ENCODE measurements at regions not wholly inside any gene's neighbourhood (a gene's known extent, or its start where the extent isn't known, plus 50 kb on each side); places are given as distances from the start of the nearest gene placed in this dataset.

DNA sequence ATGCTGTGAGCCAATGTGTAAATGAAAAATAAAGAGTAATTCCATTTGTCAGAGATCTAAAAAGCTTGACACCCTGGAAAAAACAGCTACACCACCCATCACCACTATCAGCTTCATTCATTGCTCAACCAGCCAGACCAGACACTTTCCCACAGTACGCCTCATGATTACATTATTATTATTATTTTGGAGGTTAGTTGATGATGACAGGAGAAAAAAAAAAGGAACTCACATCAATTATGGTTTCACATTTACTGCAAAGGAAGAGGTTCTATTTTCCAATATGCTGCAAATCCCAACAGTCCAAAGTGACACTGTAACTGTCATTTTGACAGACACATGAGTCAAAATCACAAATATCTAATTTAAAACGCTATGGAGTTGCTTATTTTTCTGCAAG, 134.7 kb upstream of the TSC22D2 start:
- TF ChIP-seq, protein P1, sequence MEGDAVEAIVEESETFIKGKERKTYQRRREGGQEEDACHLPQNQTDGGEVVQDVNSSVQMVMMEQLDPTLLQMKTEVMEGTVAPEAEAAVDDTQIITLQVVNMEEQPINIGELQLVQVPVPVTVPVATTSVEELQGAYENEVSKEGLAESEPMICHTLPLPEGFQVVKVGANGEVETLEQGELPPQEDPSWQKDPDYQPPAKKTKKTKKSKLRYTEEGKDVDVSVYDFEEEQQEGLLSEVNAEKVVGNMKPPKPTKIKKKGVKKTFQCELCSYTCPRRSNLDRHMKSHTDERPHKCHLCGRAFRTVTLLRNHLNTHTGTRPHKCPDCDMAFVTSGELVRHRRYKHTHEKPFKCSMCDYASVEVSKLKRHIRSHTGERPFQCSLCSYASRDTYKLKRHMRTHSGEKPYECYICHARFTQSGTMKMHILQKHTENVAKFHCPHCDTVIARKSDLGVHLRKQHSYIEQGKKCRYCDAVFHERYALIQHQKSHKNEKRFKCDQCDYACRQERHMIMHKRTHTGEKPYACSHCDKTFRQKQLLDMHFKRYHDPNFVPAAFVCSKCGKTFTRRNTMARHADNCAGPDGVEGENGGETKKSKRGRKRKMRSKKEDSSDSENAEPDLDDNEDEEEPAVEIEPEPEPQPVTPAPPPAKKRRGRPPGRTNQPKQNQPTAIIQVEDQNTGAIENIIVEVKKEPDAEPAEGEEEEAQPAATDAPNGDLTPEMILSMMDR (IDR thresholded peaks at IDR 0.05; ENCODE audit: poor library complexity) = no peak
- TF ChIP-seq EZH2phosphoT487 (IDR thresholded peaks at IDR 0.05; ENCODE audit: low read depth, severe bottlenecking, unreplicated experiment) = no peak

Data from hepatocyte (in vitro differentiated cells).